Osteoblast (primary cell): ENCODE measurements at regions not wholly inside any gene's neighbourhood (a gene's known extent, or its start where the extent isn't known, plus 50 kb on each side); places are given as distances from the start of the nearest gene placed in this dataset.
A peak's percentile ranks its signal among the peaks of the same experiment; 100 is the strongest.

Experiments
- DNase-seq: peaks from one replicate; pipeline ENCODE4 v3.0.0; 2011; ENCODE audit warnings: low spot score, mixed read lengths; ENCODE audit not compliant: insufficient read length; ENCODE audit errors: missing footprints
- H2AFZ ChIP-seq: 2 replicates; pipeline ENCODE4 v1.6.0; 2011; ENCODE audit warnings: mild to moderate bottlenecking, low read length
- H3K27ac ChIP-seq: 2 replicates; pipeline ENCODE4 v1.5.1; 2011; ENCODE audit warnings: mild to moderate bottlenecking, low read depth, low read length, moderate library complexity
- H3K27me3 ChIP-seq: 2 replicates; pipeline ENCODE4 v1.6.0; 2012; ENCODE audit warnings: mild to moderate bottlenecking, control low read depth, inconsistent platforms, low read length, moderate library complexity; ENCODE audit not compliant: insufficient read depth
- H3K36me3 ChIP-seq: 2 replicates; pipeline ENCODE4 v1.5.1; 2011; ENCODE audit warnings: mild to moderate bottlenecking, low read length, control low read depth, moderate library complexity; ENCODE audit not compliant: insufficient read depth
- H3K4me1 ChIP-seq: 2 replicates; pipeline ENCODE4 v1.5.1; 2011; ENCODE audit warnings: mild to moderate bottlenecking, low read length, control low read depth, moderate library complexity; ENCODE audit not compliant: insufficient read depth
- H3K4me2 ChIP-seq: 2 replicates; pipeline ENCODE4 v1.6.0; 2011; ENCODE audit warnings: mild to moderate bottlenecking, low read length; ENCODE audit not compliant: insufficient read depth
- H3K4me3 ChIP-seq: fragments of 200-600 bp; sonication (generic); 3 replicates; pipeline ENCODE4 v1.5.1; 2012; ENCODE audit warnings: mild to moderate bottlenecking, low read length, inconsistent platforms; ENCODE audit not compliant: insufficient read depth
- H3K79me2 ChIP-seq: 2 replicates; pipeline ENCODE4 v1.6.0; 2012; ENCODE audit warnings: mild to moderate bottlenecking, low read length, control low read depth, inconsistent platforms; ENCODE audit not compliant: insufficient read depth
- H3K9me3 ChIP-seq: 2 replicates; pipeline ENCODE4 v1.5.1; 2011; ENCODE audit warnings: low read depth, low read length, control low read depth
- H4K20me1 ChIP-seq: 2 replicates; pipeline ENCODE4 v1.6.0; 2012; ENCODE audit warnings: mild to moderate bottlenecking, low read length, control low read depth; ENCODE audit not compliant: insufficient read depth
- TF ChIP-seq, protein P1 (sequence below): IDR thresholded peaks from 2 replicates; pipeline ENCODE4 v1.5.1; 2011; ENCODE audit warnings: mild to moderate bottlenecking, low read depth, low read length, moderate library complexity; ENCODE audit errors: extremely low read depth

- Histone ChIP-seq H3K36me3 (no peaks in the 10 kb centered on the region), H3K9me3 (no peaks in the 10 kb centered on the region), H3K79me2 (no peaks in the 10 kb centered on the region), H3K4me1 (no peaks in the 10 kb centered on the region), H2AFZ (no peak overlapping the region), H4K20me1 (no peaks in the 10 kb centered on the region), H3K27ac (no peak overlapping the region), H3K4me3 (no peak overlapping the region), H3K27me3 (no peaks in the 10 kb centered on the region), H3K4me2 (no peak overlapping the region)
- peak; percentile 1 for DNase-seq
- TF ChIP-seq, protein P1, sequence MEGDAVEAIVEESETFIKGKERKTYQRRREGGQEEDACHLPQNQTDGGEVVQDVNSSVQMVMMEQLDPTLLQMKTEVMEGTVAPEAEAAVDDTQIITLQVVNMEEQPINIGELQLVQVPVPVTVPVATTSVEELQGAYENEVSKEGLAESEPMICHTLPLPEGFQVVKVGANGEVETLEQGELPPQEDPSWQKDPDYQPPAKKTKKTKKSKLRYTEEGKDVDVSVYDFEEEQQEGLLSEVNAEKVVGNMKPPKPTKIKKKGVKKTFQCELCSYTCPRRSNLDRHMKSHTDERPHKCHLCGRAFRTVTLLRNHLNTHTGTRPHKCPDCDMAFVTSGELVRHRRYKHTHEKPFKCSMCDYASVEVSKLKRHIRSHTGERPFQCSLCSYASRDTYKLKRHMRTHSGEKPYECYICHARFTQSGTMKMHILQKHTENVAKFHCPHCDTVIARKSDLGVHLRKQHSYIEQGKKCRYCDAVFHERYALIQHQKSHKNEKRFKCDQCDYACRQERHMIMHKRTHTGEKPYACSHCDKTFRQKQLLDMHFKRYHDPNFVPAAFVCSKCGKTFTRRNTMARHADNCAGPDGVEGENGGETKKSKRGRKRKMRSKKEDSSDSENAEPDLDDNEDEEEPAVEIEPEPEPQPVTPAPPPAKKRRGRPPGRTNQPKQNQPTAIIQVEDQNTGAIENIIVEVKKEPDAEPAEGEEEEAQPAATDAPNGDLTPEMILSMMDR: no peak
These were observed 175.1 kb upstream of the HDAC9 start for GRCh38 chr7:18320422-18320821.

DNA sequence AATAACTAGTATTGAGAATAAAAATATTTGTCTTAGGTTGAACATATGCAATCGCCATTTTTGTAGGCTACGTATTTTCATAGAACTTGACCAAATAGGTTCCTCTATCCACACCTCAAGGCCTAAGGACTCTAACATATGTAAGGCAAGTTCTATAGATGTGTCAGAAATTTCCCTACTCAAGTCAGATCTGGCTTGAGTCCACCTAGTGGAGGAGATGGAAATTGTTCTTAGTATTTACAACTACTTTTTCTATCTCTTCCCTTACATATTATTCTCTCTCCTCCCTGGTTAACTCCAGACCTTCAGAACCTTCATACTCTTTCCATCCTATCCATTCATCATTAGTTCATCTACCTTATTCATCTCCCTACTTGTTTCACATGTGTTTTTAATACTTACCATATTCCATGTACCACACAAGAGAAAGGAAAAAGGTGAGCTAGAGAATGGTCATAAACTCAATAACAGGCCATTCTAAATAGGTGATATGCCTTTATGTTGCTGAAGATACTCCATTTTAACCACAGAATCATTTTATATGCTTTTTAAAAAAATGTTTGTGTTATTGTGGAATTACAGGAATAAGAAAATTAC lies 174.5 kb upstream of the HDAC9 start:
- TF ChIP-seq, protein P1: peak; percentile 60
- no peaks in the 10 kb centered on the region for H3K27me3 ChIP-seq
- no peak overlapping the region for H3K4me2 ChIP-seq
- no peaks in the 10 kb centered on the region for H3K4me1 ChIP-seq
- peak; percentile 89 for DNase-seq
- no peaks in the 10 kb centered on the region for H3K79me2 ChIP-seq
- H4K20me1 ChIP-seq: no peaks in the 10 kb centered on the region
- no peak overlapping the region for H3K27ac ChIP-seq
- H3K4me3 ChIP-seq: no peak overlapping the region
- no peaks in the 10 kb centered on the region for H3K36me3 ChIP-seq
- H2AFZ ChIP-seq: no peak overlapping the region
- no peaks in the 10 kb centered on the region for H3K9me3 ChIP-seq

GRCh38 chr7:18330548-18330947 lies 165.0 kb upstream of the HDAC9 start:
- Histone ChIP-seq H3K27ac (no peak overlapping the region), H3K36me3 (no peaks in the 10 kb centered on the region), H3K9me3 (no peaks in the 10 kb centered on the region), H2AFZ (no peak overlapping the region), H4K20me1 (no peaks in the 10 kb centered on the region), H3K4me1 (no peaks in the 10 kb centered on the region), H3K79me2 (no peaks in the 10 kb centered on the region), H3K27me3 (peaks cover 7% of the 10 kb centered on the region), H3K4me2 (no peak overlapping the region), H3K4me3 (no peak overlapping the region)
- TF ChIP-seq, protein P1: no peak
- DNase-seq: no peak

GRCh38 chr7:18336626-18337025 lies 158.9 kb upstream of the HDAC9 start:
- Histone ChIP-seq H2AFZ (no peak overlapping the region), H3K79me2 (no peaks in the 10 kb centered on the region), H3K27ac (no peak overlapping the region), H3K9me3 (no peaks in the 10 kb centered on the region), H3K4me3 (no peak overlapping the region), H4K20me1 (no peaks in the 10 kb centered on the region), H3K27me3 (peaks cover 2% of the 10 kb centered on the region), H3K36me3 (no peaks in the 10 kb centered on the region), H3K4me2 (no peak overlapping the region), H3K4me1 (no peaks in the 10 kb centered on the region)
- no peak for DNase-seq
- TF ChIP-seq, protein P1: no peak
